SK-N-SH treated with all-trans-retinoic acid at 6 μM for 48 hours (cell line): ENCODE measurements at regions not wholly inside any gene's neighbourhood (a gene's known extent, or its start where the extent isn't known, plus 50 kb on each side); places are given as distances from the start of the nearest gene placed in this dataset.

Source experiments
- ATAC-seq: fragments of 200-7000 bp; cut with Tn5 transposase; 3 replicates; pipeline ENCODE4 v1.9.1; 2020; ENCODE audit warnings: mild to moderate bottlenecking, moderate library complexity
- ARNTL ChIP-seq: fragments of 450-650 bp; formaldehyde crosslinking; IDR thresholded peaks from 2 replicates; pipeline ENCODE4 v1.5.0; 2020; ENCODE audit warnings: low read depth, mild to moderate bottlenecking, moderate library complexity, borderline replicate concordance
- BACH2 ChIP-seq: fragments of 250-450 bp; sonication (Bioruptor Pico); IDR thresholded peaks from 2 replicates; pipeline ENCODE4 v1.9.0; 2021; ENCODE audit warnings: mild to moderate bottlenecking, borderline replicate concordance
- CREB5 ChIP-seq: fragments of 250-450 bp; sonication (Bioruptor Pico); IDR thresholded peaks from 2 replicates; pipeline ENCODE4 v1.5.1; 2020; ENCODE audit warnings: low read depth, mild to moderate bottlenecking, moderate library complexity
- CSDC2 ChIP-seq: fragments of 250-450 bp; sonication (Bioruptor Pico); IDR thresholded peaks from 2 replicates; pipeline ENCODE4 v1.5.0; 2020; ENCODE audit warnings: mild to moderate bottlenecking, moderate library complexity
- CSRNP3 ChIP-seq: fragments of 250-450 bp; sonication (Bioruptor Pico); IDR thresholded peaks from 2 replicates; pipeline ENCODE4 v1.5.1; 2021; ENCODE audit warnings: mild to moderate bottlenecking, moderate library complexity
- ESRRG ChIP-seq: fragments of 250-450 bp; sonication (Bioruptor Pico); IDR thresholded peaks from 2 replicates; pipeline ENCODE4 v1.6.1; 2021; ENCODE audit warnings: mild to moderate bottlenecking
- GLIS3 ChIP-seq: fragments of 250-450 bp; sonication (Bioruptor Pico); IDR thresholded peaks from 2 replicates; pipeline ENCODE4 v1.5.0; 2020; ENCODE audit warnings: mild to moderate bottlenecking, moderate library complexity
- ISL1 ChIP-seq: fragments of 250-450 bp; sonication (Bioruptor Pico); IDR thresholded peaks from 2 replicates; pipeline ENCODE4 v2.1.2; 2022; ENCODE audit warnings: mild to moderate bottlenecking, moderate library complexity
- OSR1 ChIP-seq: fragments of 250-450 bp; sonication (Bioruptor Pico); IDR thresholded peaks from 2 replicates; pipeline ENCODE4 v1.8.0; 2022; ENCODE audit warnings: moderate library complexity, mild to moderate bottlenecking, inconsistent platforms
- PATZ1 ChIP-seq: fragments of 250-450 bp; sonication (Bioruptor Pico); IDR thresholded peaks from 2 replicates; pipeline ENCODE4 v1.8.0; 2020; ENCODE audit warnings: mild to moderate bottlenecking, moderate library complexity, borderline replicate concordance
- POU6F1 ChIP-seq: fragments of 250-450 bp; sonication (Bioruptor Pico); IDR thresholded peaks from 2 replicates; pipeline ENCODE4 v1.8.0; 2021; ENCODE audit warnings: low read depth, mild to moderate bottlenecking, moderate library complexity, borderline replicate concordance
- RARB ChIP-seq: fragments of 250-450 bp; sonication (Bioruptor Pico); IDR thresholded peaks from 2 replicates; pipeline ENCODE4 v1.8.0; 2021; ENCODE audit warnings: mild to moderate bottlenecking, moderate library complexity
- SNAI2 ChIP-seq: fragments of 250-450 bp; sonication (Bioruptor Pico); IDR thresholded peaks from 2 replicates; pipeline ENCODE4 v1.5.0; 2020; ENCODE audit warnings: mild to moderate bottlenecking, moderate library complexity
- TCF4 ChIP-seq: fragments of 250-450 bp; sonication (Bioruptor Pico); IDR thresholded peaks from 2 replicates; pipeline ENCODE4 v1.8.0; 2021; ENCODE audit warnings: mild to moderate bottlenecking, moderate library complexity, borderline replicate concordance
- TOX ChIP-seq: fragments of 250-450 bp; sonication (Bioruptor Pico); IDR thresholded peaks from 2 replicates; pipeline ENCODE4 v1.8.0; 2021; ENCODE audit warnings: mild to moderate bottlenecking, moderate library complexity, borderline replicate concordance
- TSHZ2 ChIP-seq: fragments of 250-450 bp; sonication (Bioruptor Pico); IDR thresholded peaks from 2 replicates; pipeline ENCODE4 v1.5.0; 2020; ENCODE audit warnings: mild to moderate bottlenecking, moderate library complexity
- ZC3H10 ChIP-seq: fragments of 250-450 bp; sonication (Bioruptor Pico); IDR thresholded peaks from 2 replicates; pipeline ENCODE4 v1.5.1; 2021; ENCODE audit warnings: mild to moderate bottlenecking, moderate library complexity
- ZFP3 ChIP-seq: fragments of 250-450 bp; sonication (Bioruptor Pico); IDR thresholded peaks from 2 replicates; pipeline ENCODE4 v1.5.0; 2020; ENCODE audit warnings: mild to moderate bottlenecking, moderate library complexity
- ZFP30 ChIP-seq: fragments of 450-650 bp; formaldehyde crosslinking; IDR thresholded peaks from 2 replicates; pipeline ENCODE4 v1.5.0; 2022; ENCODE audit warnings: mild to moderate bottlenecking, moderate library complexity
- ZNF565 ChIP-seq: fragments of 450-650 bp; formaldehyde crosslinking; conservative IDR thresholded peaks from 2 replicates; pipeline ENCODE4 v1.5.0; 2020; ENCODE audit warnings: low read depth, mild to moderate bottlenecking, moderate library complexity
- ZNF70 ChIP-seq: fragments of 450-650 bp; formaldehyde crosslinking; IDR thresholded peaks from 2 replicates; pipeline ENCODE4 v1.5.0; 2020; ENCODE audit warnings: mild to moderate bottlenecking, moderate library complexity
- ZNF8 ChIP-seq: fragments of 450-650 bp; formaldehyde crosslinking; IDR thresholded peaks from 2 replicates; pipeline ENCODE4 v1.5.0; 2020; ENCODE audit warnings: mild to moderate bottlenecking, moderate library complexity

- ATAC-seq: no peak
- TF ChIP-seq TSHZ2: no peak
- TF ChIP-seq RARB (CRISPR knock-in tag): no peak
- no peak for TF ChIP-seq OSR1 (CRISPR knock-in tag)
- TF ChIP-seq POU6F1: no peak
- TF ChIP-seq PATZ1 (CRISPR knock-in tag): no peak
- TF ChIP-seq CSRNP3 (CRISPR knock-in tag): no peak
- no peak for TF ChIP-seq ZFP30 (CRISPR knock-in tag)
- no peak for TF ChIP-seq CSDC2 (CRISPR knock-in tag)
- no peak for TF ChIP-seq BACH2 (CRISPR knock-in tag)
- TF ChIP-seq ZFP3 (CRISPR knock-in tag): no peak
- no peak for TF ChIP-seq SNAI2 (CRISPR knock-in tag)
- TF ChIP-seq ZNF565 (CRISPR knock-in tag): no peak
- TF ChIP-seq ESRRG (CRISPR knock-in tag): no peak
- no peak for TF ChIP-seq TOX
- no peak for TF ChIP-seq ZNF70 (CRISPR knock-in tag)
- TF ChIP-seq GLIS3 (CRISPR knock-in tag): no peak
- TF ChIP-seq CREB5: no peak
- TF ChIP-seq ZC3H10 (CRISPR knock-in tag): no peak
- TF ChIP-seq ARNTL (CRISPR knock-in tag): no peak
- no peak for TF ChIP-seq ZNF8 (CRISPR knock-in tag)
Observed at GRCh38 chr5:54602475-54602874, 84.9 kb downstream of the SNX18 start.

GRCh38 chr5:54601411-54602230 is 84.1 kb downstream of the SNX18 start:
- no peak for ATAC-seq
- TF ChIP-seq CSRNP3 (CRISPR knock-in tag) (no peak), CREB5 (no peak), CSDC2 (CRISPR knock-in tag) (no peak), ZC3H10 (CRISPR knock-in tag) (no peak), BACH2 (CRISPR knock-in tag) (no peak), TCF4 (no peak), RARB (CRISPR knock-in tag) (no peak), PATZ1 (CRISPR knock-in tag) (no peak), ISL1 (CRISPR knock-in tag) (no peak), TSHZ2 (no peak)
